Cardiac muscle cell (in vitro differentiated cells and primary cell): ENCODE measurements at regions not wholly inside any gene's neighbourhood (a gene's known extent, or its start where the extent isn't known, plus 50 kb on each side); places are given as distances from the start of the nearest gene placed in this dataset.

ENCODE experiments used
- DNase-seq, 2 donors: peaks; one replicate each; pipeline versions ENCODE4 v3.0.0 to v3.0.0-alpha.2; 2010 to 2017; ENCODE audit warnings: low read depth in 1 of 2, low spot score in 1 of 2
- H3K27ac ChIP-seq: fragments of 200-600 bp; sonication (generic); 2 replicates; pipeline ENCODE4 v1.5.1; 2016
- H3K27me3 ChIP-seq: fragments of 200-600 bp; sonication (generic); 2 replicates; pipeline ENCODE4 v1.6.0; 2016; ENCODE audit warnings: control low read depth
- H3K36me3 ChIP-seq: fragments of 200-600 bp; sonication (generic); 2 replicates; pipeline ENCODE4 v1.5.1; 2016; ENCODE audit warnings: control low read depth
- H3K4me1 ChIP-seq: fragments of 200-600 bp; sonication (generic); 2 replicates; pipeline ENCODE4 v1.8.1; 2017; ENCODE audit warnings: low read depth, mild to moderate bottlenecking, mixed run types
- H3K4me3 ChIP-seq: fragments of 200-600 bp; sonication (generic); 2 replicates; pipeline ENCODE4 v1.5.1; 2016; ENCODE audit warnings: mild to moderate bottlenecking
- H3K9me3 ChIP-seq: fragments of 200-600 bp; sonication (generic); 2 replicates; pipeline ENCODE4 v1.5.1; 2017; ENCODE audit warnings: low read depth, mild to moderate bottlenecking, control low read depth
- TF ChIP-seq, protein P1 (sequence below): IDR thresholded peaks from 2 replicates; pipeline ENCODE4 v1.5.1; 2012; ENCODE audit warnings: low read depth, mild to moderate bottlenecking, low read length

- H3K9me3 ChIP-seq = no peaks in the 10 kb centered on the region
- TF ChIP-seq, protein P1, sequence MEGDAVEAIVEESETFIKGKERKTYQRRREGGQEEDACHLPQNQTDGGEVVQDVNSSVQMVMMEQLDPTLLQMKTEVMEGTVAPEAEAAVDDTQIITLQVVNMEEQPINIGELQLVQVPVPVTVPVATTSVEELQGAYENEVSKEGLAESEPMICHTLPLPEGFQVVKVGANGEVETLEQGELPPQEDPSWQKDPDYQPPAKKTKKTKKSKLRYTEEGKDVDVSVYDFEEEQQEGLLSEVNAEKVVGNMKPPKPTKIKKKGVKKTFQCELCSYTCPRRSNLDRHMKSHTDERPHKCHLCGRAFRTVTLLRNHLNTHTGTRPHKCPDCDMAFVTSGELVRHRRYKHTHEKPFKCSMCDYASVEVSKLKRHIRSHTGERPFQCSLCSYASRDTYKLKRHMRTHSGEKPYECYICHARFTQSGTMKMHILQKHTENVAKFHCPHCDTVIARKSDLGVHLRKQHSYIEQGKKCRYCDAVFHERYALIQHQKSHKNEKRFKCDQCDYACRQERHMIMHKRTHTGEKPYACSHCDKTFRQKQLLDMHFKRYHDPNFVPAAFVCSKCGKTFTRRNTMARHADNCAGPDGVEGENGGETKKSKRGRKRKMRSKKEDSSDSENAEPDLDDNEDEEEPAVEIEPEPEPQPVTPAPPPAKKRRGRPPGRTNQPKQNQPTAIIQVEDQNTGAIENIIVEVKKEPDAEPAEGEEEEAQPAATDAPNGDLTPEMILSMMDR = no peak
- no peaks in the 10 kb centered on the region for H3K36me3 ChIP-seq
- peak in 1 of 2 donors; percentile 61 for DNase-seq
- peaks cover 7% of the 10 kb centered on the region for H3K4me1 ChIP-seq
- no peak overlapping the region for H3K27ac ChIP-seq
- H3K27me3 ChIP-seq = no peaks in the 10 kb centered on the region
- H3K4me3 ChIP-seq = no peak overlapping the region
These were observed 57.0 kb upstream of the NEURL1B start for GRCh38 chr5:172583931-172584511.

DNA sequence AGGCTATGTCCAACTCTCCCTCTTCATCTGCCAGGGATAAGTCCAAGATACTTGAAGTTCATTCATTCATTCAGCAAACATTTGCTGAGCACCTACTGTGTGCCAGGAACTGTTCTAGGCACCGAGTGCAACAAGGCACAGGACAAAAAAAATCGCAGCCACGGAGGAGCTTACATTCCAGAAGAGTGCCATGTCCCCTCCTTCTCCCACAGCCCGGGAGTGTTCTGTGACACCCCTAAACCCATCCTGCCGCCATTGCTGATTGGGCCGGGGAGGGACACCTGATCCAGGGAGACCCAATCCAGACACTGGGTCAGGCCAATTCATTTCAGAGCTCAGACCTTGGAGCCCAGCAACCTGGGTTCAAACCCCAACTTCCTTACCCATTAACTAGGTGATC, 58.1 kb upstream of the NEURL1B start:
- Histone ChIP-seq H3K4me3 (no peak overlapping the region), H3K4me1 (peaks cover 7% of the 10 kb centered on the region), H3K9me3 (no peaks in the 10 kb centered on the region), H3K27me3 (no peaks in the 10 kb centered on the region), H3K36me3 (no peaks in the 10 kb centered on the region), H3K27ac (no peak overlapping the region)
- no peak for DNase-seq
- TF ChIP-seq, protein P1 = no peak

DNA sequence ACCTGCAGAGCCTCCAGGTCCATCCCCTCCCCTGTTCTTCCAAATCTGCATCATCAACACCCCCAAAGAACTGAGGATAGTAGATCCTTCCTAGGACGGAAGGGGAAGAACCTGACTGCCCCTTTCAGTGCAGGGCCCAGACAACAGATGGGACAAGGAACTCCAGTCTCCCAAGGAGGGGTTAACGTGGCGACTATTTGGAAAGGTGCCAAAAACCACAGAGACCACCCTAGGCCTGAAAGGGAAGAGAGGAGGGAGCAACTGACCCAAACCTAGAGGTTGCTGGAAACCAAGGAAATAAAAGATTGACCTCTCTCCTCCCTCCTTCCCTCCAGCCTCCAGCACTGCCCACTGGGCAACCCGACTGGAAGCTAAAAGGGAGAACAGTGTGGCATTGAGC, 59.7 kb upstream of the NEURL1B start:
- Histone ChIP-seq H3K4me3 (no peak overlapping the region), H3K36me3 (no peaks in the 10 kb centered on the region), H3K9me3 (no peaks in the 10 kb centered on the region), H3K27me3 (no peaks in the 10 kb centered on the region), H3K4me1 (peaks cover 8% of the 10 kb centered on the region), H3K27ac (no peak overlapping the region)
- no peak for DNase-seq
- TF ChIP-seq, protein P1 = no peak

GRCh38 chr5:172579403-172579990, 61.6 kb upstream of the NEURL1B start:
- H3K9me3 ChIP-seq = no peaks in the 10 kb centered on the region
- H3K36me3 ChIP-seq = no peaks in the 10 kb centered on the region
- H3K4me1 ChIP-seq = peaks cover 16% of the 10 kb centered on the region
- no peaks in the 10 kb centered on the region for H3K27me3 ChIP-seq
- H3K4me3 ChIP-seq = no peak overlapping the region
- TF ChIP-seq, protein P1 = no peak
- no peak overlapping the region for H3K27ac ChIP-seq
- no peak for DNase-seq

DNA sequence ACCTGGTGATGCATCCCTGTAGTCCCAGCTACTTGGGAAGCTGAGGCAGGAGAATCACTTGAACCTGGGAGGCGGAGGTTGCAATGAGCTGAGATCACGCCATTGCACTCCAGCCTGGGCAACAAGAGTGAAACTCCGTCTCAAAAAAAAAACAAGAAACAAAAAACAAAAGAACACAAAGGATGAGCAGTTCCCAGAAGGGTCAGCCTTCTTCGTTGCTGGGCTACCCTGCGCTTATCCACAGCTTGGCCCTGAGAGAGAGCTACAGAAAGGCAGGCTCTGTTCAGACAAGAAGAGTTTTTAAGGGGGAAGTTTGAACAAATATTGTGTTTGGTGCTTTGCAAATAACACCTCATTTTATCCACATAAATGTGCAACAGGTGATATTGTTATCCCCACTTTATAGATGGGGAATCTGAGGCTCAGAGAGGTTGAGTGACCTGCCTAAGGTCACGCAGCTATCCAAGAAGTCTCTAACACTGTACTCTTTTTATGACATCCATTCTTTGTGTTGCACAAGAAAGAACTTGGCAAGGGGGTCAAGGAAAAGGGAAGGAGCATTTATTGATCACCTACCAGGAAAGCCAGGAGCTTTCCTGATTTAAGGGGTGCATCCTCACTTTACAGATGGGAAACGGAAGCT, 63.7 kb upstream of the NEURL1B start:
- no peaks in the 10 kb centered on the region for H3K27me3 ChIP-seq
- TF ChIP-seq, protein P1 = no peak
- H3K4me3 ChIP-seq = no peak overlapping the region
- no peaks in the 10 kb centered on the region for H3K9me3 ChIP-seq
- H3K27ac ChIP-seq = no peak overlapping the region
- no peaks in the 10 kb centered on the region for H3K36me3 ChIP-seq
- H3K4me1 ChIP-seq = peaks cover 20% of the 10 kb centered on the region
- no peak for DNase-seq
